ENCODE measurements at regions not wholly inside any gene's neighbourhood (a gene's known extent, or its start where the extent isn't known, plus 50 kb on each side); places are given as distances from the start of the nearest gene placed in this dataset.

GRCh38 chr7:119065966-119066365, 841.5 kb downstream of the ANKRD7 start:
- Mint-ChIP-seq H3K4me3 (ENCODE audit: unreplicated experiment) (no peak overlapping the region), H3K36me3 (ENCODE audit: low read depth, unreplicated experiment) (no peaks in the 10 kb centered on the region), H3K27ac (ENCODE audit: unreplicated experiment) (no peak overlapping the region), H3K9me3 (ENCODE audit: unreplicated experiment) (no peaks in the 10 kb centered on the region), H3K4me1 (ENCODE audit: low read depth, unreplicated experiment) (no peaks in the 10 kb centered on the region), H3K27me3 (ENCODE audit: low read depth, unreplicated experiment) (no peaks in the 10 kb centered on the region)
- Histone ChIP-seq H3K9me3 (ENCODE audit: insufficient read depth, low read depth, low read length) (no peaks in the 10 kb centered on the region), H3K27ac (ENCODE audit: low read depth, low read length) (no peak overlapping the region), H3K4me2 (ENCODE audit: low read length) (no peak overlapping the region), H4K20me1 (ENCODE audit: insufficient read depth, low read length) (no peaks in the 10 kb centered on the region), H3K79me2 (ENCODE audit: insufficient read depth, low read length) (no peaks in the 10 kb centered on the region), H3K36me3 (ENCODE audit: insufficient read depth, low read length) (no peaks in the 10 kb centered on the region), H3K4me3 (ENCODE audit: insufficient read depth, low read depth, low read length) (no peak overlapping the region), H3K9ac (ENCODE audit: low read length) (no peak overlapping the region), H3K4me1 (ENCODE audit: insufficient read depth, low read length) (no peaks in the 10 kb centered on the region), H3K27me3 (ENCODE audit: insufficient read depth, low read length) (no peaks in the 10 kb centered on the region), H2AFZ (ENCODE audit: low read depth, low read length) (no peak overlapping the region)
- no peak for FAIRE-seq
- DNase-seq (ENCODE audit: low read depth), result no peak
- no peak for TF ChIP-seq EZH2 (IDR thresholded peaks at IDR 0.05; ENCODE audit: insufficient read depth, low read length)

DNA sequence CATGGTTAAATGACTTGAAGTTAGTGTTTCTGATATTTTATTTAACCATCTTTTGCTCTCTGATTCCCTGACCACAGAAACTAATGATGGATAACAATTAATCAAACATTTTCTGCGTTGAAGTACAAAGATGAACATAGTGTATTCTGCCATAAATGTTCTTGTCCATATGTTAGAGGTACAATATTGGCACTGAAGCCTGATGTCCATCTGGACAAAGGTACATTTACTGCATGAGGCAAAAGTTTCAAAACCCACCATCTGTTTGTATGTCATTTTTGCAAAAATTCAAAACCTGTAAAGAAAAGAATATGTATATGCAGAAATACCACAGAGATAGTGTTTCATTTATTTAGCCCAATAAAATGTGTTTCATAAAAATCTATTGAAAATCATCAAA, 861.5 kb downstream of the ANKRD7 start:
- DNase-seq (ENCODE audit: low read depth) (no peak), FAIRE-seq (no peak)
- H3K4me1 Mint-ChIP-seq (ENCODE audit: low read depth, unreplicated experiment), result peaks cover 3% of the 10 kb centered on the region
- no peak overlapping the region for H3K4me2 ChIP-seq (ENCODE audit: low read length)
- H2AFZ ChIP-seq (ENCODE audit: low read depth, low read length), result no peak overlapping the region
- H3K27me3 Mint-ChIP-seq (ENCODE audit: low read depth, unreplicated experiment), result no peaks in the 10 kb centered on the region
- no peak overlapping the region for H3K27ac Mint-ChIP-seq (ENCODE audit: unreplicated experiment)
- no peak overlapping the region for H3K27ac ChIP-seq (ENCODE audit: low read depth, low read length)
- H3K9me3 ChIP-seq (ENCODE audit: insufficient read depth, low read depth, low read length), result no peaks in the 10 kb centered on the region
- no peaks in the 10 kb centered on the region for H3K27me3 ChIP-seq (ENCODE audit: insufficient read depth, low read length)
- TF ChIP-seq CTCF (IDR thresholded peaks at IDR 0.05; ENCODE audit: insufficient read depth, low read depth, low read length) (no peak), EZH2 (IDR thresholded peaks at IDR 0.05; ENCODE audit: insufficient read depth, low read length) (no peak)
- H3K36me3 ChIP-seq (ENCODE audit: insufficient read depth, low read length), result no peaks in the 10 kb centered on the region
- no peaks in the 10 kb centered on the region for H3K79me2 ChIP-seq (ENCODE audit: insufficient read depth, low read length)
- no peak overlapping the region for H3K4me3 Mint-ChIP-seq (ENCODE audit: unreplicated experiment)
- H3K9me3 Mint-ChIP-seq (ENCODE audit: unreplicated experiment), result peaks cover 3% of the 10 kb centered on the region
- H3K36me3 Mint-ChIP-seq (ENCODE audit: low read depth, unreplicated experiment), result no peaks in the 10 kb centered on the region
- H3K4me1 ChIP-seq (ENCODE audit: insufficient read depth, low read length), result no peaks in the 10 kb centered on the region
- H3K9ac ChIP-seq (ENCODE audit: low read length), result no peak overlapping the region
- no peak overlapping the region for H3K4me3 ChIP-seq (ENCODE audit: insufficient read depth, low read depth, low read length)
- no peaks in the 10 kb centered on the region for H4K20me1 ChIP-seq (ENCODE audit: insufficient read depth, low read length)

- TF ChIP-seq EZH2 (IDR thresholded peaks at IDR 0.05; ENCODE audit: insufficient read depth, low read length) (no peak), CTCF (IDR thresholded peaks at IDR 0.05; ENCODE audit: insufficient read depth, low read depth, low read length) (no peak)
- no peak overlapping the region for H3K4me3 ChIP-seq (ENCODE audit: insufficient read depth, low read depth, low read length)
- H3K36me3 Mint-ChIP-seq (ENCODE audit: low read depth, unreplicated experiment), result no peaks in the 10 kb centered on the region
- H3K27me3 Mint-ChIP-seq (ENCODE audit: low read depth, unreplicated experiment), result no peaks in the 10 kb centered on the region
- H4K20me1 ChIP-seq (ENCODE audit: insufficient read depth, low read length), result no peaks in the 10 kb centered on the region
- H3K9me3 ChIP-seq (ENCODE audit: insufficient read depth, low read depth, low read length), result no peaks in the 10 kb centered on the region
- no peaks in the 10 kb centered on the region for H3K9me3 Mint-ChIP-seq (ENCODE audit: unreplicated experiment)
- H3K4me1 ChIP-seq (ENCODE audit: insufficient read depth, low read length), result no peaks in the 10 kb centered on the region
- H2AFZ ChIP-seq (ENCODE audit: low read depth, low read length), result no peak overlapping the region
- DNase-seq (ENCODE audit: low read depth), result no peak
- no peak overlapping the region for H3K4me3 Mint-ChIP-seq (ENCODE audit: unreplicated experiment)
- no peak overlapping the region for H3K9ac ChIP-seq (ENCODE audit: low read length)
- peaks cover 3% of the 10 kb centered on the region for H3K4me1 Mint-ChIP-seq (ENCODE audit: low read depth, unreplicated experiment)
- no peak overlapping the region for H3K27ac Mint-ChIP-seq (ENCODE audit: unreplicated experiment)
- H3K4me2 ChIP-seq (ENCODE audit: low read length), result no peak overlapping the region
- no peak for FAIRE-seq
- no peaks in the 10 kb centered on the region for H3K36me3 ChIP-seq (ENCODE audit: insufficient read depth, low read length)
- no peaks in the 10 kb centered on the region for H3K27me3 ChIP-seq (ENCODE audit: insufficient read depth, low read length)
- H3K79me2 ChIP-seq (ENCODE audit: insufficient read depth, low read length), result no peaks in the 10 kb centered on the region
- H3K27ac ChIP-seq (ENCODE audit: low read depth, low read length), result no peak overlapping the region
Observed at GRCh38 chr7:119090851-119091250, 866.3 kb downstream of the ANKRD7 start.

Data from astrocyte (in vitro differentiated cells and primary cell).